GM12865 (cell line): ENCODE measurements at regions not wholly inside any gene's neighbourhood (a gene's known extent, or its start where the extent isn't known, plus 50 kb on each side); places are given as distances from the start of the nearest gene placed in this dataset.

Experiments used
- DNase-seq: peaks from one replicate; pipeline ENCODE4 v3.0.0; 2010; ENCODE audit warnings: low read depth
- H3K4me3 ChIP-seq: 2 replicates; pipeline ENCODE4 v1.5.1; 2011; ENCODE audit warnings: mild to moderate bottlenecking, low read depth, low read length, control low read depth
- TF ChIP-seq, protein P1 (sequence below): IDR thresholded peaks from 2 replicates; pipeline ENCODE4 v1.5.1; 2011; ENCODE audit warnings: low read length, control low read depth, low read depth, inconsistent platforms; ENCODE audit not compliant: insufficient read depth; ENCODE audit errors: missing control alignments

DNA sequence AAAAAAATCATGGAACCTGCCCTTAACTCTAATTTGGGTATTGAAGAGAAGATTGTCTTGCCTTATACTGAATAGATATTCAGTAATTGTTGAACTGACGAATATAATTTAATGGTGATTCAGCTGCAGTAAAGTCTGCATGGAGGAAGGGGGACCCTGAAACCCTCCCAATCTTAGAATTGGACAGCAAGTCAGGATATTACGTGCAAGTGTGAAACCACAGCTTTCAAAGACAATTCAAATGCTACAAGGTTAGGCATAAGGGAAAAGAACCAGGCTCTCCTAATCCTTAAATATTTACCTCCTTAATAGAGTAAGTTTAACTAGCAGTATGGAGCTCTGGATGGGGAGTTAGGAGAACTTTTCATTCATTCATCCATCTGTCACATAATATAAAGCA is 226.9 kb upstream of the TNP1 start:
- TF ChIP-seq, protein P1, sequence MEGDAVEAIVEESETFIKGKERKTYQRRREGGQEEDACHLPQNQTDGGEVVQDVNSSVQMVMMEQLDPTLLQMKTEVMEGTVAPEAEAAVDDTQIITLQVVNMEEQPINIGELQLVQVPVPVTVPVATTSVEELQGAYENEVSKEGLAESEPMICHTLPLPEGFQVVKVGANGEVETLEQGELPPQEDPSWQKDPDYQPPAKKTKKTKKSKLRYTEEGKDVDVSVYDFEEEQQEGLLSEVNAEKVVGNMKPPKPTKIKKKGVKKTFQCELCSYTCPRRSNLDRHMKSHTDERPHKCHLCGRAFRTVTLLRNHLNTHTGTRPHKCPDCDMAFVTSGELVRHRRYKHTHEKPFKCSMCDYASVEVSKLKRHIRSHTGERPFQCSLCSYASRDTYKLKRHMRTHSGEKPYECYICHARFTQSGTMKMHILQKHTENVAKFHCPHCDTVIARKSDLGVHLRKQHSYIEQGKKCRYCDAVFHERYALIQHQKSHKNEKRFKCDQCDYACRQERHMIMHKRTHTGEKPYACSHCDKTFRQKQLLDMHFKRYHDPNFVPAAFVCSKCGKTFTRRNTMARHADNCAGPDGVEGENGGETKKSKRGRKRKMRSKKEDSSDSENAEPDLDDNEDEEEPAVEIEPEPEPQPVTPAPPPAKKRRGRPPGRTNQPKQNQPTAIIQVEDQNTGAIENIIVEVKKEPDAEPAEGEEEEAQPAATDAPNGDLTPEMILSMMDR: no peak
- H3K4me3 ChIP-seq: no peak overlapping the region
- DNase-seq: peak; percentile 19

DNA sequence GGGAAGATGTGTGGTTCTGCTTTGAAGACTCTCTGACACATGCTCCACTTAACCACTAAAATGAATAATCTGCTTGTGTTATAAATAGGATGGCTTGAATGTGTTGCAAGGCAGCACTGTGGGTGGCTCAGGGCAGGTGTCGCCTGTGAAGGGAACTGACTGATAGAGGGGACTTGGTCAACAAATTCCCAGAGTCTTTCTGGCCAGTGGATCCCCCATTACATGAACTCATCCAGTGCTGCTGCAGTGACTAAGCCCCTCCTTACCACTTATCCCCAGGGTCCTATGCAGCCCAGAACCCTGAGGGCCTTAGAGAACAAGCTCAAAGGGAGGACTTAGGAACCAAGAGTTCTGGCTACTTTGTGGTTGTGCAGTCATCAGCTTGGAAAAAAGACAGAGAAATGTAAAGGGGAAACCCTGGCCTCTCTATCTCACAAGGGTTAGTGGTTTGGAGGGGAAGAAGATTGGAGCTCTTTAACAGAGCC is 226.2 kb upstream of the TNP1 start:
- H3K4me3 ChIP-seq: no peak overlapping the region
- peak; percentile 38 for DNase-seq
- TF ChIP-seq, protein P1: no peak

DNA sequence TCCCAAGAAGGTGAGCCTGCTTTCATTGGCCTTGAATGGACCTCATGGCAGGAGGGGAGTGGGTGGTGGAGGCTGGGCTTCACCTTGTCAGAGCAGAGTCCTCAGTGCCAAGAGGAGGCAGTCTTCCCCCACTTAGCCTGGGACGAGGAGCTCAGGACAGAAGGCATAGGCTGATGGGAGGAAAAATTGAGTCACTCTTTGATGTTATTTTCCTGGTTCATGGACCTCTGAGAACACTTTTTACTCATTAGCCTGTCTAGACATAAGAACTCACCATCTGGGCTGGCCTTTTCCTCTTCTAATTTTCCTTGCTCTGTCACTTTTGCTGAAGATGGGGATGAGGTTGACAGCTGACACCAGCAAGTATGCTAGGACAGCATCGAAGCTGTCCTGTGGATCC is 225.7 kb upstream of the TNP1 start:
- no peak for DNase-seq
- no peak overlapping the region for H3K4me3 ChIP-seq
- TF ChIP-seq, protein P1: no peak

DNA sequence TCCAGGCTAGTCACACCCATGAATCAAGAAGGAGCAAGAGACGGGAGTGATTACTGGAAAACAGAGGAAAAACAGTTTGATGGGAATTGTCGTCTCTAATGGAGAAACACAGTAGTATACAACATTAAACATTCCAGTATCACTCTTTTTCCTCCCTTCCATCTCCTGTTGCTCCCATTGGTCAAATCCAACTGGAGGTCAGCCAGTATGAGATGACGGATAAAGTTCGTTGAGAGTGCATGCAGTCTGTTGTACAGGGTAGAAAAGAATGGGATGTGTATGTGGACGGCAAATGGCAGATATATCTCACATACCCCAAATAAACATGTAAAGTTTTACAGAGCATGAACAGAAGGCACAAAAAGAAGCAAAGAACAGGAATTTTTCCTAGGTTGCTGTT is 221.9 kb upstream of the TNP1 start:
- no peak overlapping the region for H3K4me3 ChIP-seq
- TF ChIP-seq, protein P1: no peak
- no peak for DNase-seq

DNA sequence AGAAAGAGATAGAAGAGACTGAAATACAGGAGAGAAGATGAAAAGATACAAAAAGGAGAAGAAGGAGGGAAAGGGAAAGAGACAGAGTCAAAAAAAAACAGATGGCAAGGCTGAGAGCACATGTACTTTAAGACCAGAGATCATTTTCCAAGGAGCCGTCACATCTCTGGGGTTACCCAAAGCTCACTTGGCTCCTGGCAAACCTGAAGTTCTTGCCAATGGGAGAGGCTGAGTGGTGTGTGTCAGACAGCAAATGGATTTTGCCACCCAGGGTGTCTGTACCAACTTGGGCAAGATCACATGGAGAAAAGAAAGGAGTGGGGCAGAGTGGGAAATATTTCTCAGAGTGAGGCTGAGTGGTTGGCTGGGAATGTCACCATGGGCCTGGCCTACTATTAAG is 219.3 kb upstream of the TNP1 start:
- no peak overlapping the region for H3K4me3 ChIP-seq
- DNase-seq: no peak
- TF ChIP-seq, protein P1: no peak

DNA sequence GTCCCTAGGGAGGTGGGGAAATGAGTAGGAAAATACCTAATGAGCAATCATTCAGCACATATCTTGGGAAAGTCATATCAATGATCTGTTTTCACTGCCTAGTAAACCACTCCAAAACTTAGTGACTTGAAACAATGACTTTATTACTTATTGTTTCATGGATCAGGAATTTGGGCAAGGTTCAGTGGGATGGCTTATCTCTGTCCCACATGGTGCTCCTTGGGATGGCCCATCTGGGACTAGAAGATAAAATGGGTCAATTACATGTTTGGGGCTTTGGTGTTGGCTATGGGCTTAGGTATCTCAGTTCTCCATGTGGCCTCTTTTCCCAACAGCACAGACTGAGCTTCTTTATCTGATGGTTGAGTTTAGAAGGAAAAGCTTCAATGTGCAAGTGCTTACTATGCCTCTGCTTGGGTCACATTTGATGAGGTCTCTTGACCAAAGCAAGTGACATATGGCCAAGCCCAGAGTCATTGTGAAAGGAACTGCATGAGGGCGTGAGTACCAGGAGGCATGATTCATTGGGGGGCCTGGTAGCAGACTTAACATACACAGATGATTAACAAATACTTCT is 218.1 kb upstream of the TNP1 start:
- DNase-seq: no peak
- TF ChIP-seq, protein P1: no peak
- H3K4me3 ChIP-seq: no peak overlapping the region

DNA sequence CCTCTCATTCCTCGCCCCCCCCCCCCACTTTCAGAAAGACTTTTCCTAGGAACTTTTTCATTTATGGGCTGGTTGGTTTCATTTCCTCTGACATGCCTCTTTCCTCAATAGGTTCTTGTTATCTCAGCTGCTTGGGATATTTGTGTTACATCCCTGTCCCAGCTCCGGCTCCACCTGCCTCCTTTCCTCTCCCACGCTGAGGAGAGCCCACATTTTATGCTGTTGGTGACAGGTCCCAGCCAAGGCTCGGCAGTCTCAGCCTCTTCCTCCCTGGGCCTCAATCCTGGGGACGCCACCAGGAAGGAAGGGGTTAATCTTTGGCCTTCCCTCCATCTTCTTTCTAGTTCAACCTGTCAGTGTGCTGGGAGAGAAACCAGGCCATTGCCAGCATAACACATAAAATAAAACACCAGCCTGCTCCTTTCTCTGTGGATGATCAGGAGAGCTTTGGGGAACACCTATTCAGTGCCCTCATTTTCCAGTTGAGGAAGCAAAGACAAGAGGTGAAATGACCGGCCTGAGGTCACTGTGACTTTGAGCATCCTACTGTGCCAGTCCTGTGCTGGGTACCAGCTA is 216.9 kb upstream of the TNP1 start:
- no peak for DNase-seq
- TF ChIP-seq, protein P1: no peak
- H3K4me3 ChIP-seq: no peak overlapping the region
